CD4-positive, alpha-beta T cell (primary cell): ENCODE measurements at regions not wholly inside any gene's neighbourhood (a gene's known extent, or its start where the extent isn't known, plus 50 kb on each side); places are given as distances from the start of the nearest gene placed in this dataset.
"Not testable (repeated sequence)": the region's sequence is repeated elsewhere in the genome, so short reads cannot be mapped to it uniquely, and the experiment has no call there.

Experiments
- ATAC-seq: fragments of 200-7000 bp; cut with Tn5 transposase; one replicate; pipeline ENCODE4 v1.10.0; 2022; ENCODE audit warnings: mild to moderate bottlenecking; ENCODE audit not compliant: poor library complexity
- CTCF ChIA-PET: fragments of 350-600 bp; sonication (Branson Sonifier 250); formaldehyde crosslinking; loops from one replicate; lab custom pipeline; 2021; ENCODE audit warnings: antibody characterized with exemption, inconsistent platforms; lab: Charles Lee
- POLR2A ChIA-PET: fragments of 350-600 bp; sonication (Branson Sonifier 250); formaldehyde crosslinking; loops from one replicate; lab custom pipeline; 2021; ENCODE audit warnings: antibody characterized with exemption, inconsistent platforms; lab: Charles Lee
- DNase-seq, 14 experiments: peaks; one replicate each; pipeline ENCODE4 v3.0.0-alpha.2; 2013 to 2020; ENCODE audit warnings: mixed read lengths in 2 of 14
- H3K27ac ChIP-seq, 2 donors: one replicate each; pipeline versions ENCODE4 v1.5.1 to v1.7.0; 2013; ENCODE audit warnings: low read length in 2 of 2, low read depth in 1 of 2, mild to moderate bottlenecking in 1 of 2
- H3K27me3 ChIP-seq, 2 experiments: 1 replicate in 1 of 2; 2 replicates in 1 of 2; pipeline versions ENCODE4 v1.6.1 to v1.7.0; 2013; ENCODE audit warnings: low read length in 2 of 2, control low read depth in 1 of 2, mild to moderate bottlenecking in 1 of 2, moderate library complexity in 1 of 2; ENCODE audit not compliant: insufficient read depth in 2 of 2, control insufficient read depth in 1 of 2
- H3K36me3 ChIP-seq: one replicate; pipeline ENCODE4 v1.6.1; 2013; ENCODE audit warnings: low read length, control low read depth; ENCODE audit not compliant: insufficient read depth
- H3K4me1 ChIP-seq: one replicate; pipeline ENCODE4 v1.6.1; 2013; ENCODE audit warnings: low read length, control low read depth; ENCODE audit not compliant: insufficient read depth
- H3K4me3 ChIP-seq: one replicate; pipeline ENCODE4 v1.5.1; 2013; ENCODE audit warnings: mild to moderate bottlenecking, low read length, moderate library complexity
- H3K9me3 ChIP-seq, 2 experiments: 1 replicate in 1 of 2; 2 replicates in 1 of 2; pipeline versions ENCODE4 v1.6.1 to v1.7.0; 2013; ENCODE audit warnings: low read length in 2 of 2, mild to moderate bottlenecking in 2 of 2, control low read depth in 1 of 2, moderate library complexity in 1 of 2; ENCODE audit not compliant: control insufficient read depth in 1 of 2, insufficient read depth in 1 of 2
- H3K27ac Mint-ChIP-seq: one replicate; pipeline ENCODE4 v1.8.0; 2020; ENCODE audit warnings: mixed read lengths
- H3K27me3 Mint-ChIP-seq: one replicate; pipeline ENCODE4 v1.8.0; 2021; ENCODE audit warnings: mixed read lengths
- H3K36me3 Mint-ChIP-seq: one replicate; pipeline ENCODE4 v1.8.0; 2021; ENCODE audit warnings: low read depth, mixed read lengths
- H3K4me1 Mint-ChIP-seq: one replicate; pipeline ENCODE4 v1.8.0; 2021; ENCODE audit warnings: low read depth, mixed read lengths
- H3K4me3 Mint-ChIP-seq: one replicate; pipeline ENCODE4 v1.8.0; 2020; ENCODE audit warnings: mild to moderate bottlenecking, mixed read lengths
- H3K9me3 Mint-ChIP-seq: one replicate; pipeline ENCODE4 v1.8.0; 2020; ENCODE audit warnings: mixed read lengths
- intact Hi-C, 2 experiments: fragments of 100-400 bp; cut with DNase I in 1 of 2; cut with micrococcal nuclease in 1 of 2; formaldehyde crosslinking; loops; one replicate each; pipeline versions ENCODE4 v1.15.1 to v1.9.0; 2023 to 2025; cut with DNase I, micrococcal nuclease
- TF ChIP-seq, protein P1 (sequence below): fragments of 200-600 bp; IDR thresholded peaks from one replicate; pipeline ENCODE4 v1.8.0; 2022; ENCODE audit warnings: antibody characterized with exemption, mild to moderate bottlenecking

GRCh38 chr15:96200357-96200967 is 130.0 kb upstream of the NR2F2 start:
- DNase-seq (no peak), ATAC-seq (no peak)
- intact Hi-C loops = no loop called here
- Mint-ChIP-seq H3K36me3 (no peaks in the 10 kb centered on the region), H3K27me3 (peaks cover 16% of the 10 kb centered on the region), H3K4me1 (no peaks in the 10 kb centered on the region), H3K27ac (no peak overlapping the region), H3K4me3 (no peak overlapping the region), H3K9me3 (peaks cover 12% of the 10 kb centered on the region)
- Histone ChIP-seq H3K36me3 (no peaks in the 10 kb centered on the region), H3K4me3 (no peak overlapping the region), H3K27me3 (peaks cover 0 to 2% of the 10 kb centered on the region in 2 experiments), H3K9me3 (peaks cover 0 to 13% of the 10 kb centered on the region in 2 experiments), H3K4me1 (no peaks in the 10 kb centered on the region), H3K27ac (no peak overlapping the region)
- ChIA-PET CTCF (no interaction called here), POLR2A (no interaction called here)
- TF ChIP-seq, protein P1, sequence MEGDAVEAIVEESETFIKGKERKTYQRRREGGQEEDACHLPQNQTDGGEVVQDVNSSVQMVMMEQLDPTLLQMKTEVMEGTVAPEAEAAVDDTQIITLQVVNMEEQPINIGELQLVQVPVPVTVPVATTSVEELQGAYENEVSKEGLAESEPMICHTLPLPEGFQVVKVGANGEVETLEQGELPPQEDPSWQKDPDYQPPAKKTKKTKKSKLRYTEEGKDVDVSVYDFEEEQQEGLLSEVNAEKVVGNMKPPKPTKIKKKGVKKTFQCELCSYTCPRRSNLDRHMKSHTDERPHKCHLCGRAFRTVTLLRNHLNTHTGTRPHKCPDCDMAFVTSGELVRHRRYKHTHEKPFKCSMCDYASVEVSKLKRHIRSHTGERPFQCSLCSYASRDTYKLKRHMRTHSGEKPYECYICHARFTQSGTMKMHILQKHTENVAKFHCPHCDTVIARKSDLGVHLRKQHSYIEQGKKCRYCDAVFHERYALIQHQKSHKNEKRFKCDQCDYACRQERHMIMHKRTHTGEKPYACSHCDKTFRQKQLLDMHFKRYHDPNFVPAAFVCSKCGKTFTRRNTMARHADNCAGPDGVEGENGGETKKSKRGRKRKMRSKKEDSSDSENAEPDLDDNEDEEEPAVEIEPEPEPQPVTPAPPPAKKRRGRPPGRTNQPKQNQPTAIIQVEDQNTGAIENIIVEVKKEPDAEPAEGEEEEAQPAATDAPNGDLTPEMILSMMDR = no peak

GRCh38 chr15:96201696-96202095 is 128.8 kb upstream of the NR2F2 start:
- no peak for DNase-seq
- Histone ChIP-seq H3K27me3 (peaks cover 0 to 2% of the 10 kb centered on the region in 2 experiments), H3K4me3 (no peak overlapping the region), H3K36me3 (no peaks in the 10 kb centered on the region), H3K4me1 (no peaks in the 10 kb centered on the region), H3K9me3 (peaks cover 0 to 13% of the 10 kb centered on the region in 2 experiments), H3K27ac (no peak overlapping the region)
- Mint-ChIP-seq H3K4me1 (no peaks in the 10 kb centered on the region), H3K27ac (no peak overlapping the region), H3K36me3 (no peaks in the 10 kb centered on the region), H3K27me3 (peaks cover 16% of the 10 kb centered on the region), H3K9me3 (peaks cover 12% of the 10 kb centered on the region), H3K4me3 (no peak overlapping the region)
- intact Hi-C loops = no loop called here
- no peak for ATAC-seq
- ChIA-PET CTCF (no interaction called here), POLR2A (no interaction called here)
- TF ChIP-seq, protein P1 = no peak

DNA sequence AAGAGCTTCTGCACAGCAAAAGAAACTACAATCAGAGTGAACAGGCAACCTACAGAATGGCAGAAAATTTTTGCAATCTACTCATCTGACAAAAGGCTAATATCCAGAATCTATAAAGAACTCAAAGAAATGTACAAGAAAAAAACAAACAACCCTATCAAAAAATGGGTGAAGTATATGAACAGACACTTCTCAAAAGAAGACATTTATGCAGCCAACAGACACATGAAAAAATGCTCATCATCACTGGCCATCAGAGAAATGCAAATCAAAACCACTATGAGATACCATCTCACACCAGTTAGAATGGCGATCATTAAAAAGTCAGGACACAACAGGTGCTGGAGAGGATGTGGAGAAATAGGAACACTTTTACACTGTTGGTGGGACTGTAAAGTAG is 124.9 kb upstream of the NR2F2 start:
- H3K27me3 ChIP-seq, H3K27ac ChIP-seq, DNase-seq, intact Hi-C loops, POLR2A ChIA-PET, H3K27me3 Mint-ChIP-seq, H3K4me3 ChIP-seq, ATAC-seq, H3K4me1 Mint-ChIP-seq, H3K36me3 ChIP-seq, H3K4me3 Mint-ChIP-seq, H3K27ac Mint-ChIP-seq, H3K4me1 ChIP-seq, CTCF ChIA-PET, H3K36me3 Mint-ChIP-seq, H3K9me3 Mint-ChIP-seq: not testable (repeated sequence)
- peaks cover 0 to 13% of the 10 kb centered on the region in 2 experiments for H3K9me3 ChIP-seq

DNA sequence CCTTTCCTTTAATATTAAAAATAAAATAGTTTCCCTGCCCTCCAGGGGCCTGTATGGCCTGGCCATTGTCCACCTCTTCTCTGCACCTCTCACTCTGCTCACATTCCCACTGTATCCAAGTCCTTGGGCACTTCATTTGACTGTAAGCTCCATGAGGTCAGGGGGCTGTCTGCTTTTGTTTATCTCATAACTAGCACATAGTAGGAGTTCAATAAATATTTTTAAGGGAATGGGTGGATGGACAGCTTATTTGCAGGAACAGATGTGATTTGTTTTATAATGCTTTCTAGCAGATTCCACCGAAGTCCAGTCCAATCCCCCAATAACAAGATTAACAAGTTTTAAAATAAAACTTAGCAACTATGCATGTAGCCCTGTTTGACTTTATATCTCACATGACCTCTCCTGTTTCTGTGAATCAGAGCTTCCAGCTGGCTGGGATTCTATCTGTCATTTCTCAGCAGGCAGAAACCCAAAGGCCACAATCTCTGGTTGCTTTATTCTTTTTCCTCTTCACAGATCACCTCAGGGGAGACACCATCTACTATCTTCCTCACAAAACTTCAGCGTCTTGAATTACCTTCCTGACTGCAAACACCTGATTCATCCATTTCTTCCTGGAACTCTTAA is 123.0 kb upstream of the NR2F2 start:
- Histone ChIP-seq H3K9me3 (peaks cover 0 to 4% of the 10 kb centered on the region in 2 experiments), H3K27me3 (no peaks in the 10 kb centered on the region), H3K27ac (no peak overlapping the region), H3K4me1 (no peaks in the 10 kb centered on the region), H3K36me3 (no peaks in the 10 kb centered on the region), H3K4me3 (no peak overlapping the region)
- H3K27ac Mint-ChIP-seq = no peak overlapping the region
- peaks cover 3% of the 10 kb centered on the region for H3K9me3 Mint-ChIP-seq
- no peaks in the 10 kb centered on the region for H3K4me1 Mint-ChIP-seq
- TF ChIP-seq, protein P1 = no peak
- POLR2A ChIA-PET = no interaction called here
- intact Hi-C loops = no loop called here
- H3K27me3 Mint-ChIP-seq = no peaks in the 10 kb centered on the region
- H3K4me3 Mint-ChIP-seq = no peak overlapping the region
- ATAC-seq = no peak
- H3K36me3 Mint-ChIP-seq = no peaks in the 10 kb centered on the region
- CTCF ChIA-PET = no interaction called here
- DNase-seq = no peak
